ENCODE measurements at regions not wholly inside any gene's neighbourhood (a gene's known extent, or its start where the extent isn't known, plus 50 kb on each side); places are given as distances from the start of the nearest gene placed in this dataset.

- H3K4me3 ChIP-seq (replicated peaks in 1 of 3; ENCODE audit: insufficient read depth in 1 of 3, low read depth in 2 of 3, low read length in 3 of 3) = no peak overlapping the region
- no peak overlapping the region for H2AFZ ChIP-seq (ENCODE audit: low read length)
- ATAC-seq = no peak
- H3K9me3 ChIP-seq (ENCODE audit: low read length) = no peaks in the 10 kb centered on the region
- H3K36me3 ChIP-seq (replicated peaks in 1 of 2; ENCODE audit: control insufficient read depth in 1 of 2, insufficient read depth in 2 of 2, low read length in 2 of 2) = no peaks in the 10 kb centered on the region
- BruUV-seq (replicated peaks) = no TSS peak
- H3K4me1 ChIP-seq (ENCODE audit: insufficient read depth, low read length) = no peaks in the 10 kb centered on the region
- DNase-seq (ENCODE audit: low spot score) = no peak
- in situ Hi-C loops (cut with HindIII; ENCODE audit: extremely low pct_ligation_motif_present, low pct_unique_long_range_greater_than_20kb) = no loop called here
- POLR2A ChIA-PET = no interaction called here
- CTCF ChIA-PET (ENCODE audit: low intra/inter-chr PET ratio, low total read pairs) = no interaction called here
- H3K4me2 ChIP-seq (ENCODE audit: low read depth, low read length) = no peak overlapping the region
- TF ChIP-seq ZNF235 (CRISPR knock-in tag; IDR thresholded peaks at IDR 0.05; ENCODE audit: borderline replicate concordance) (no peak), ZNF24 (IDR thresholded peaks at IDR 0.05) (no peak), ATF7-NPFF (CRISPR knock-in tag; IDR thresholded peaks at IDR 0.05; ENCODE audit: low read depth) (no peak), SAFB2 (CRISPR knock-in tag; IDR thresholded peaks at IDR 0.05; ENCODE audit: borderline replicate concordance, low read depth) (no peak), ZNF276 (CRISPR knock-in tag; IDR thresholded peaks at IDR 0.05; ENCODE audit: low read depth) (no peak), HMGA1 (CRISPR knock-in tag; conservative IDR thresholded peaks at IDR 0.05) (no peak), ZNF674 (CRISPR knock-in tag; IDR thresholded peaks at IDR 0.05; ENCODE audit: low read depth) (no peak), MED1 (CRISPR knock-in tag; IDR thresholded peaks at IDR 0.05) (no peak), MIER3 (CRISPR knock-in tag; IDR thresholded peaks at IDR 0.05; ENCODE audit: borderline replicate concordance) (no peak), ZNF879 (CRISPR knock-in tag; IDR thresholded peaks at IDR 0.05) (no peak), NCOR1 (IDR thresholded peaks at IDR 0.05; ENCODE audit: borderline replicate concordance, low read length) (no peak), ZKSCAN5 (CRISPR knock-in tag; IDR thresholded peaks at IDR 0.05) (no peak), ZNF574 (CRISPR knock-in tag; IDR thresholded peaks at IDR 0.05) (no peak), SYNCRIP (IDR thresholded peaks at IDR 0.05; ENCODE audit: insufficient read depth, low read depth, low read length) (no peak), ZBTB46 (CRISPR knock-in tag; IDR thresholded peaks at IDR 0.05; ENCODE audit: borderline replicate concordance) (no peak), SRF (IDR thresholded peaks at IDR 0.05; ENCODE audit: low read depth, low read length) (no peak), SNAPC2 (CRISPR knock-in tag; IDR thresholded peaks at IDR 0.05) (no peak), ZNF773 (CRISPR knock-in tag; IDR thresholded peaks at IDR 0.05; ENCODE audit: borderline replicate concordance) (no peak)
- no peak for FAIRE-seq
- no peaks in the 10 kb centered on the region for H3K79me2 ChIP-seq (ENCODE audit: insufficient read depth, low read length)
- intact Hi-C loops (cut with micrococcal nuclease; ENCODE audit: unreplicated experiment) = no loop called here
- H4K20me1 ChIP-seq (ENCODE audit: insufficient read depth, low read length) = no peaks in the 10 kb centered on the region
- no peaks in the 10 kb centered on the region for H3K27me3 ChIP-seq (ENCODE audit: control insufficient read depth in 1 of 2, insufficient read depth in 2 of 2, low read length in 2 of 2)
- H3K27ac ChIP-seq (ENCODE audit: extremely low read length, insufficient read depth, low read length) = no peak overlapping the region
- no peak overlapping the region for H3K9ac ChIP-seq (ENCODE audit: insufficient read depth, low read depth, low read length)
Observed at GRCh38 chrX:14377427-14377826, 151.9 kb upstream of the GLRA2 start.
